Body of pancreas (tissue), 4 donors: ENCODE measurements at regions not wholly inside any gene's neighbourhood (a gene's known extent, or its start where the extent isn't known, plus 50 kb on each side); places are given as distances from the start of the nearest gene placed in this dataset.

Experiments used
- ATAC-seq: fragments of 150-250 bp; one replicate; pipeline ENCODE4 v1.9.1; 2016
- DNase-seq, 4 donors: peaks; one replicate each; pipeline ENCODE4 v3.0.0-alpha.2; 2019
- H3K27ac ChIP-seq, 4 donors: fragments of 200-600 bp; sonication (generic); 1 replicate in 3 of 4; 2 replicates in 1 of 4; pipeline versions ENCODE4 v1.5.1 to v1.6.1; 2016 to 2019; ENCODE audit warnings: mild to moderate bottlenecking in 1 of 4, mixed read lengths in 1 of 4, moderate library complexity in 1 of 4
- H3K27me3 ChIP-seq, 2 donors: fragments of 200-600 bp; sonication (generic); one replicate each; pipeline ENCODE4 v1.6.0; 2016; ENCODE audit warnings: mild to moderate bottlenecking in 1 of 2
- H3K36me3 ChIP-seq, 2 donors: fragments of 200-600 bp; sonication (generic); replicated peaks in 1 of 2; 2 replicates each; pipeline ENCODE4 v1.5.1; 2016; ENCODE audit warnings: low read depth in 2 of 2; ENCODE audit not compliant: insufficient read depth in 1 of 2
- H3K4me1 ChIP-seq: fragments of 200-600 bp; sonication (generic); one replicate; pipeline ENCODE4 v1.6.0; 2016
- H3K4me3 ChIP-seq, 2 donors: fragments of 200-600 bp; sonication (generic); 1 replicate in 1 of 2; 2 replicates in 1 of 2; pipeline ENCODE4 v1.5.1; 2016 to 2019
- H3K9me3 ChIP-seq, 3 donors: fragments of 200-600 bp; sonication (generic); 1 replicate in 2 of 3; 2 replicates in 1 of 3; pipeline ENCODE4 v1.5.1; 2016
- POLR2A ChIP-seq, 3 donors: fragments of 450-650 bp; IDR thresholded peaks; one replicate each; pipeline ENCODE4 v1.6.1; 2016; ENCODE audit warnings: antibody characterized with exemption in 3 of 3, mild to moderate bottlenecking in 2 of 3
- WGBS, 2 donors: methylation state at CpG; one replicate each; pipeline ENCODE4 v1.1.5; 2017; 5-methylcytosine and 5-hydroxymethylcytosine counted together
- intact Hi-C: fragments of 100-400 bp; cut with DNase I; formaldehyde crosslinking; loops from one replicate; pipeline ENCODE4 v1.15.1; 2023
- TF ChIP-seq, protein P1 (sequence below), 7 experiments: fragments of 450-650 bp in 4 of 7; fragments of 200-600 bp in 3 of 7; sonication (generic) in 3 of 7; IDR thresholded peaks; one replicate each; pipeline ENCODE4 v1.5.1; 2016 to 2019; ENCODE audit warnings: antibody characterized with exemption in 7 of 7

DNA sequence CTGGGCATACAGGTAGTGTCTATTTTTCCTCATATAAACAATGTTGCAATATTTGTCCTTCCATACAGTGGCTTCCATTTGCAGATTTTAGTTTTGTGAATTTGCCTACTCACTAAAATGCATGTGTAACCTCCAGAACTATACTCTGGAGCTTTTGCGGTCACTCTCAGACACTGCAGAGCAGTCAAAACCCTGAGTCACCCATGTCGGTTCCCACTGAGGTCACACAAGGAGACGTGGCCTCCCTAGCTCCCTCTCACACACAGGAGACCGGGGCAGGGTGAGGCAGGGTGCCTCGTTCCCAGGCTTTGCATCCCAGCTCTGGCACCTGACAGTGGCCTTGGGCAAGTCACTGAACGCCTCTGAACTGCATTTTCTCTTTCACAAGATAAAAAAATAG is 55.5 kb upstream of the ZNF354A start:
- no peaks in the 10 kb centered on the region for H3K27me3 ChIP-seq
- H3K9me3 ChIP-seq = no peaks in the 10 kb centered on the region
- H3K4me3 ChIP-seq = no peak overlapping the region
- DNase-seq (peak in 1 of 4 donors; percentile 13), ATAC-seq (no peak)
- 55 to 57% methylated on average over 6 of the region's 6 CpGs for WGBS, 2 donors
- no peak overlapping the region for H3K27ac ChIP-seq
- no peak for TF ChIP-seq POLR2A (IDR thresholded peaks at IDR 0.05)
- TF ChIP-seq, protein P1, sequence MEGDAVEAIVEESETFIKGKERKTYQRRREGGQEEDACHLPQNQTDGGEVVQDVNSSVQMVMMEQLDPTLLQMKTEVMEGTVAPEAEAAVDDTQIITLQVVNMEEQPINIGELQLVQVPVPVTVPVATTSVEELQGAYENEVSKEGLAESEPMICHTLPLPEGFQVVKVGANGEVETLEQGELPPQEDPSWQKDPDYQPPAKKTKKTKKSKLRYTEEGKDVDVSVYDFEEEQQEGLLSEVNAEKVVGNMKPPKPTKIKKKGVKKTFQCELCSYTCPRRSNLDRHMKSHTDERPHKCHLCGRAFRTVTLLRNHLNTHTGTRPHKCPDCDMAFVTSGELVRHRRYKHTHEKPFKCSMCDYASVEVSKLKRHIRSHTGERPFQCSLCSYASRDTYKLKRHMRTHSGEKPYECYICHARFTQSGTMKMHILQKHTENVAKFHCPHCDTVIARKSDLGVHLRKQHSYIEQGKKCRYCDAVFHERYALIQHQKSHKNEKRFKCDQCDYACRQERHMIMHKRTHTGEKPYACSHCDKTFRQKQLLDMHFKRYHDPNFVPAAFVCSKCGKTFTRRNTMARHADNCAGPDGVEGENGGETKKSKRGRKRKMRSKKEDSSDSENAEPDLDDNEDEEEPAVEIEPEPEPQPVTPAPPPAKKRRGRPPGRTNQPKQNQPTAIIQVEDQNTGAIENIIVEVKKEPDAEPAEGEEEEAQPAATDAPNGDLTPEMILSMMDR (IDR thresholded peaks at IDR 0.05) = no peak
- H3K36me3 ChIP-seq = no peaks in the 10 kb centered on the region
- no peaks in the 10 kb centered on the region for H3K4me1 ChIP-seq
- intact Hi-C loops = no loop called here

DNA sequence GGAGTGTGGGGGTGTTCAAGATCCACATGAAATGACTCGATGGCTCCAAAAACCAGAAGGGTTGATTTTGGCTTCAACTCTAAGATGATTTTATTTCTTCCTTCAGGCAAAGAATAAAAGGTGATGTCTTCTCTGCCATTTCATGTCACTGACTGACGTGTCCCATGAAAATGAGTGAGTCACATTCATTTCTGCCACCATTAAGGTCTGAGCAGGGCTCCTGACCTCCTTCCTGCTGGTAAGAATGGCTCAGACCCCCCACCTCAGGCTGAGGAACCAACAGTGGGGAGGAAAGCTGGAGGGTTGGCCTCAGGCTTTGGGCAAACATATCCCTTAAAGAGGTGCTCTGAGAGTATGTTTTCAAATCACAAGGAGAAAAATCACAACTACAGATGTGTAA is 53.9 kb upstream of the ZNF354A start:
- no peak for DNase-seq
- no peak for ATAC-seq
- Histone ChIP-seq H3K27ac (no peak overlapping the region), H3K4me3 (no peak overlapping the region), H3K4me1 (no peaks in the 10 kb centered on the region), H3K36me3 (no peaks in the 10 kb centered on the region), H3K27me3 (no peaks in the 10 kb centered on the region), H3K9me3 (no peaks in the 10 kb centered on the region)
- TF ChIP-seq POLR2A (IDR thresholded peaks at IDR 0.05) = no peak
- TF ChIP-seq, protein P1 (IDR thresholded peaks at IDR 0.05) = no peak
- intact Hi-C loops = no loop called here
- WGBS, 2 donors = 82 to 90% methylated on average over 2 of the region's 2 CpGs

DNA sequence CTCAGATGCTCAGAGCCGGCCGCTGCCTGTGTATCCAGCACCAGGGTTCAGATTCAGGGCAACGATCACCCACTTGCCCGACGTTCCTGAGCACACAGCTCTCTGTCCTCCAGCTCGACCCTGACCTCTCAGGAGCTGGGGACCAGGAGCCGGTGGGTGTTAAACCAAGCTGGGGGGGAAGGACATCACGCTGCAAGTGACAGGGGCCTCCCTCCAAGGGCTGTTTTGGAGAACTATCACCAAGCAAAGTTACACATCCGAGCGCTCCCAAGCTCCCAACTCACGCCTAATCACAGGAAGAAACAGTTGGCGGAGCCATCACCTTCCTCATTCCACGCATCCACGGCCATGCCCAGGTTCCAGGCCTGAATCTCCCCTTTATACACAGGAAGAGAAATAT is 51.5 kb upstream of the ZNF354A start:
- Histone ChIP-seq H3K4me3 (no peak overlapping the region), H3K9me3 (no peaks in the 10 kb centered on the region), H3K27ac (no peak overlapping the region), H3K4me1 (peaks cover 17% of the 10 kb centered on the region), H3K27me3 (no peaks in the 10 kb centered on the region), H3K36me3 (no peaks in the 10 kb centered on the region)
- 60 to 81% methylated on average over 1 to 14 of the region's 14 CpGs for WGBS, 2 donors
- intact Hi-C loops = no loop called here
- TF ChIP-seq, protein P1 (IDR thresholded peaks at IDR 0.05) = no peak
- DNase-seq = no peak
- no peak for ATAC-seq

DNA sequence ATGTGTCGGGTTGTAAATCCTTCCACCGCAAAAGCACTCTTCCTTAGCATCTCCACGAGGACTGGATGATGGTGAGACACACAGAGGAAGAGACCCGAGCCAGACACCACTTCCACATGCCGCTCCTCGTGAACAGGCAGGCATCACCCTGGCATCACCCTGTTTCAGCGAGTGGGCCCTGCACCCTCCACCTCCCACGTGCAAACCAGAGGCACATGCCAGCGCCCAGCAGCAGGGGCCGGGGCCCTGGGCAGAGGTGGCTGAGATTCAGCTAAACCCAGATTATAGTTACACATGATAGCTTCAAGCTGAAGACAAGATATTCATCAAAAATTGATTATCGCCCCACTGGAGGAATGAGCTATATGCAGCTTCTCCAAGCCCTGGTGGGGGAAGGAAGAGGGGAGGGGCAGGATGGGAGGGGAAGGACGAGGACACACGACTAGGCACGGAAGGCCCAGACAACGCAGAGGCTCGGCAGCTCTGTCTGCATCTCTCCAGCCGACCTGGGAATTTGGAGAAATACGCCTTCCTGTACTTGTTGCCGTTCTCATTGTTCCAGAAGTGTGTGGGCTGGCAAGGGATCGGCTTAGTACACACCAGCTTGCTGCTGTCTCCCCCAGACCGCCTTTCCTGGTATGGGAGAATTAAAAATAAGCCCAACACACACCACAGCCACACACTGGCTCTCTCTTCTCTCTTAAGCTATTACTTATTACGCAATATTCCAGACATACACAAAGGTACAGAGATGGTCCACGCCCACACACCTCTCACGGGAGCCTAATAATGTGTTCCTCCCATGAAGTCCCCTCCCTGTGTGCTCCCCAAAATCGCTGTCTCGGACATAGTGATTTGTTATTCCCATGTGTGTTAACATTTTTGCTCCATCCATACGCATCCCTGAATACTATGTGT is 50.4 kb upstream of the ZNF354A start:
- H3K4me1 ChIP-seq = peaks cover 17% of the 10 kb centered on the region
- intact Hi-C loops = no loop called here

More for the DNA sequence above, 50.4 kb upstream of the ZNF354A start:
- Histone ChIP-seq H3K9me3 (no peaks in the 10 kb centered on the region), H3K27me3 (no peaks in the 10 kb centered on the region), H3K4me3 (no peak overlapping the region), H3K36me3 (no peaks in the 10 kb centered on the region), H3K27ac (no peak overlapping the region)
- no peak for ATAC-seq
- no peak for TF ChIP-seq POLR2A (IDR thresholded peaks at IDR 0.05)
- TF ChIP-seq, protein P1 (IDR thresholded peaks at IDR 0.05) = no peak
- 77 to 81% methylated on average over 27 of the region's 27 CpGs for WGBS, 2 donors
- DNase-seq = no peak
